Activated naive CD4-positive, alpha-beta T cell treated with anti-CD3 and anti-CD28 coated beads, Interleukin-2, amount 50 U/mL, for 24 hours (primary cell): ENCODE measurements at regions not wholly inside any gene's neighbourhood (a gene's known extent, or its start where the extent isn't known, plus 50 kb on each side); places are given as distances from the start of the nearest gene placed in this dataset.
"Not testable (repeated sequence)": the region's sequence is repeated elsewhere in the genome, so short reads cannot be mapped to it uniquely, and the experiment has no call there.

Source experiments
- H3K27ac Mint-ChIP-seq: one replicate; pipeline ENCODE4 v1.8.0; 2021; ENCODE audit warnings: mild to moderate bottlenecking, mixed read lengths
- H3K27me3 Mint-ChIP-seq: one replicate; pipeline ENCODE4 v1.8.0; 2021; ENCODE audit warnings: mixed read lengths
- H3K36me3 Mint-ChIP-seq: one replicate; pipeline ENCODE4 v1.8.0; 2021; ENCODE audit warnings: mixed read lengths
- H3K4me1 Mint-ChIP-seq: one replicate; pipeline ENCODE4 v1.8.0; 2021; ENCODE audit warnings: mixed read lengths
- H3K4me3 Mint-ChIP-seq: one replicate; pipeline ENCODE4 v1.8.0; 2021; ENCODE audit warnings: mild to moderate bottlenecking, mixed read lengths
- H3K9me3 Mint-ChIP-seq: one replicate; pipeline ENCODE4 v1.8.0; 2021; ENCODE audit warnings: mixed read lengths

GRCh38 chr11:86175626-86176025, 68.9 kb upstream of the EED start:
- Mint-ChIP-seq H3K36me3 (no peaks in the 10 kb centered on the region), H3K27me3 (peaks cover 3% of the 10 kb centered on the region), H3K4me3 (no peak overlapping the region)

GRCh38 chr11:86175191-86175590, 69.4 kb upstream of the EED start:
- no peak overlapping the region for H3K27ac Mint-ChIP-seq

More at GRCh38 chr11:86175626-86176025, 68.9 kb upstream of the EED start:
- Mint-ChIP-seq H3K9me3 (no peaks in the 10 kb centered on the region), H3K4me1 (peaks cover 7% of the 10 kb centered on the region), H3K27ac (no peak overlapping the region)

GRCh38 chr11:86174101-86175046, 70.2 kb upstream of the EED start:
- peaks cover 3% of the 10 kb centered on the region for H3K27me3 Mint-ChIP-seq
- no peak overlapping the region for H3K27ac Mint-ChIP-seq
- no peaks in the 10 kb centered on the region for H3K36me3 Mint-ChIP-seq
- H3K4me1 Mint-ChIP-seq, result peaks cover 7% of the 10 kb centered on the region
- H3K9me3 Mint-ChIP-seq, result no peaks in the 10 kb centered on the region
- H3K4me3 Mint-ChIP-seq, result no peak overlapping the region

More at GRCh38 chr11:86175191-86175590, 69.4 kb upstream of the EED start:
- H3K36me3 Mint-ChIP-seq, result no peaks in the 10 kb centered on the region
- H3K9me3 Mint-ChIP-seq, result no peaks in the 10 kb centered on the region
- peaks cover 7% of the 10 kb centered on the region for H3K4me1 Mint-ChIP-seq
- no peak overlapping the region for H3K4me3 Mint-ChIP-seq
- H3K27me3 Mint-ChIP-seq, result peaks cover 3% of the 10 kb centered on the region

GRCh38 chr11:86172894-86173293, 71.7 kb upstream of the EED start:
- no peaks in the 10 kb centered on the region for H3K9me3 Mint-ChIP-seq
- H3K4me3 Mint-ChIP-seq, result no peak overlapping the region
- peaks cover 7% of the 10 kb centered on the region for H3K4me1 Mint-ChIP-seq
- peaks cover 3% of the 10 kb centered on the region for H3K27me3 Mint-ChIP-seq
- no peak overlapping the region for H3K27ac Mint-ChIP-seq
- H3K36me3 Mint-ChIP-seq, result no peaks in the 10 kb centered on the region

GRCh38 chr11:86171627-86172026, 72.9 kb upstream of the EED start:
- no peak overlapping the region for H3K27ac Mint-ChIP-seq
- no peaks in the 10 kb centered on the region for H3K36me3 Mint-ChIP-seq
- no peaks in the 10 kb centered on the region for H3K9me3 Mint-ChIP-seq
- no peaks in the 10 kb centered on the region for H3K27me3 Mint-ChIP-seq
- peaks cover 7% of the 10 kb centered on the region for H3K4me1 Mint-ChIP-seq
- no peak overlapping the region for H3K4me3 Mint-ChIP-seq

- Mint-ChIP-seq H3K4me3 (no peak overlapping the region), H3K36me3 (no peaks in the 10 kb centered on the region), H3K4me1 (no peaks in the 10 kb centered on the region), H3K27me3 (no peaks in the 10 kb centered on the region), H3K9me3 (no peaks in the 10 kb centered on the region), H3K27ac (no peak overlapping the region)
These were observed 76.9 kb upstream of the EED start for GRCh38 chr11:86167499-86168164.

GRCh38 chr11:86166287-86166686, 78.3 kb upstream of the EED start:
- not testable (repeated sequence) for H3K27ac Mint-ChIP-seq, H3K4me1 Mint-ChIP-seq, H3K36me3 Mint-ChIP-seq, H3K27me3 Mint-ChIP-seq, H3K4me3 Mint-ChIP-seq, H3K9me3 Mint-ChIP-seq

- Mint-ChIP-seq H3K27ac (no peak overlapping the region), H3K36me3 (no peaks in the 10 kb centered on the region), H3K4me1 (no peaks in the 10 kb centered on the region), H3K4me3 (no peak overlapping the region), H3K9me3 (no peaks in the 10 kb centered on the region), H3K27me3 (no peaks in the 10 kb centered on the region)
These were observed 80.4 kb upstream of the EED start for GRCh38 chr11:86164106-86164505.

GRCh38 chr11:86163221-86163876, 81.2 kb upstream of the EED start:
- not testable (repeated sequence) for H3K4me1 Mint-ChIP-seq, H3K36me3 Mint-ChIP-seq, H3K27me3 Mint-ChIP-seq, H3K9me3 Mint-ChIP-seq, H3K27ac Mint-ChIP-seq, H3K4me3 Mint-ChIP-seq

GRCh38 chr11:86162239-86162638, 82.3 kb upstream of the EED start:
- Mint-ChIP-seq H3K4me1 (no peaks in the 10 kb centered on the region), H3K36me3 (no peaks in the 10 kb centered on the region), H3K27me3 (no peaks in the 10 kb centered on the region), H3K4me3 (no peak overlapping the region), H3K9me3 (no peaks in the 10 kb centered on the region), H3K27ac (no peak overlapping the region)

- Mint-ChIP-seq H3K27ac (no peak overlapping the region), H3K36me3 (no peaks in the 10 kb centered on the region), H3K27me3 (no peaks in the 10 kb centered on the region), H3K4me1 (no peaks in the 10 kb centered on the region), H3K4me3 (no peak overlapping the region), H3K9me3 (no peaks in the 10 kb centered on the region)
These were observed 82.7 kb upstream of the EED start for GRCh38 chr11:86161837-86162236.

- Mint-ChIP-seq H3K4me3 (no peak overlapping the region), H3K4me1 (no peaks in the 10 kb centered on the region), H3K27me3 (no peaks in the 10 kb centered on the region)
These were observed 83.2 kb upstream of the EED start for GRCh38 chr11:86161336-86161735.

GRCh38 chr11:86160541-86161149, 83.9 kb upstream of the EED start:
- H3K27ac Mint-ChIP-seq, result no peak overlapping the region
- no peaks in the 10 kb centered on the region for H3K4me1 Mint-ChIP-seq
- H3K9me3 Mint-ChIP-seq, result no peaks in the 10 kb centered on the region
- H3K4me3 Mint-ChIP-seq, result no peak overlapping the region
- H3K36me3 Mint-ChIP-seq, result no peaks in the 10 kb centered on the region
- H3K27me3 Mint-ChIP-seq, result no peaks in the 10 kb centered on the region

More at GRCh38 chr11:86161336-86161735, 83.2 kb upstream of the EED start:
- H3K27ac Mint-ChIP-seq, result no peak overlapping the region
- no peaks in the 10 kb centered on the region for H3K36me3 Mint-ChIP-seq
- H3K9me3 Mint-ChIP-seq, result no peaks in the 10 kb centered on the region

GRCh38 chr11:86159581-86159891, 85.0 kb upstream of the EED start:
- Mint-ChIP-seq H3K27ac (no peak overlapping the region), H3K4me3 (no peak overlapping the region), H3K9me3 (no peaks in the 10 kb centered on the region), H3K4me1 (no peaks in the 10 kb centered on the region), H3K36me3 (no peaks in the 10 kb centered on the region), H3K27me3 (no peaks in the 10 kb centered on the region)

GRCh38 chr11:86158704-86159580, 85.6 kb upstream of the EED start:
- Mint-ChIP-seq H3K4me1 (no peaks in the 10 kb centered on the region), H3K27me3 (no peaks in the 10 kb centered on the region), H3K27ac (no peak overlapping the region), H3K4me3 (no peak overlapping the region), H3K9me3 (no peaks in the 10 kb centered on the region), H3K36me3 (no peaks in the 10 kb centered on the region)
